ENCODE measurements at regions not wholly inside any gene's neighbourhood (a gene's known extent, or its start where the extent isn't known, plus 50 kb on each side); places are given as distances from the start of the nearest gene placed in this dataset.

GRCh38 chr4:117835566-117835965 lies 198.7 kb upstream of the NDST3 start:
- TF ChIP-seq CTCF (IDR thresholded peaks at IDR 0.05; ENCODE audit: low read depth, low read length, poor library complexity, severe bottlenecking) (no peak), EZH2phosphoT487 (IDR thresholded peaks at IDR 0.05; ENCODE audit: borderline replicate concordance, low read length) (no peak)
